HG02852 (cell line): ENCODE measurements at regions not wholly inside any gene's neighbourhood (a gene's known extent, or its start where the extent isn't known, plus 50 kb on each side); places are given as distances from the start of the nearest gene placed in this dataset.

Experiments
- ATAC-seq: cut with Tn5 transposase; IDR thresholded peaks from one replicate; pipeline ENCODE4 v1.9.1; 2021; ENCODE audit warnings: mild to moderate bottlenecking, moderate library complexity; ENCODE audit not compliant: unreplicated experiment

DNA sequence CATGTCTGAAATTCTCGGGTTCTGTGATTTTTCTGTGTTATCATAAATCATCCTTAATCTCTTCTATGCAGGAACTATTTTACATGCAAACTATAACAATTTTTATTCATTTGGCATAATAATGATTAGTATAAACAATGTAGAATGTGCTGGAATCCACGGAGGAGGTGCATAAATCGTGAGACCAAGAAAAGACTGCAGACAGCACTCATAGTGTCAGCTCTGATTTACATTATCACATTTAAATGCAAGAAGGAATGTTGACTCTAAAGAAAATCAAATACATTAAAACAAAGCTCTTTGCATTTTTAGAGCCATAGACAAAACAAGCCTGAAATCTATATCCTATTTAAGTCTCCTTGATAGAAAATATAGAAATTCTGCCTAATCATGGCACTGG is 501.7 kb upstream of the STXBP6 start:
- no peak for ATAC-seq

DNA sequence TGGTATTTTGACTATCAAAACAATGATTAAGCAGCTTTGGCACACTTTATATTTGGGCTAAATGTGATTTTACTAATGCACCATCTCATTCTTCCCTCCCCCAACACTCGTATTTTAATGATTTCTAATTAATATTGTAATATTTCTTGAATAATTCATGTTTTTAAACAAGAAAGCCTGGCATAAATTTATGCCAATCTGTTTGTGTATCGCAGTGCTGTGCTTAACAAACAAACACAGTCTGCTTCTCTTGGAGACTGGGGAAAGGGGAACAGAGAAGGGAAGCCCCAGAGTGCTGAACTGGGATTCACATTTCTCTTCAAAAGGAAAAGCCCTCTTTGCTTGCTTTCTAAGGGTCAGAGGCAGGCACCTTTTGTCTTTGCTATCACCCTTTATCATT is 496.9 kb upstream of the STXBP6 start:
- no peak for ATAC-seq

DNA sequence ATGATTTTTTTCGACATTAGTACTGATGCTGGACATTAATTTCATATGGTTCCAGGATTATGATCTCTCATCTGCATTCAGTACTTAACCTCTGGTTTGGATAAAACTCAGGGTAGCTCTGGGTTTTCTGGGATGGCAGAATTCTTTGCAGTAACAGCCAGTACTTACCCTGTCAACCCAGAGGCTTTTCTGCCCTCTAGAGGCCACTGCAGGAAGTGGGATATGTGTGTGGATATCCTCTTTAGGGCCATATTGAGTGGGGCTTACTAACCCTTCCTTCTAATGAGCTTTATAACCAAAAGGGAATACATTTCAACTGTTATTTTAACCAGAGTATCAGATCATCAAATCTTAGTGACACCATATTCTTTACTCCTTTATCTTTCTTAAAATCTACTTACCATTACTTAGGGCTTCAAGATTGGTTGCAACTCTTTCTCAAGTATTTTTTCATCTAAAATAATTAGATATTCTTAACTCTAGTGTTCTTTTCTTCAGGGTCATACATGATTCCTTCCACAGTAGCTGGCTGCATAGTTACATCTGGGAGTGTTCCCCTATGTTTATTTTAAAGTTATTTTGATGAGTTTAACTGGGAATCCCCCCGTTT is 488.0 kb upstream of the STXBP6 start:
- ATAC-seq, result no peak

DNA sequence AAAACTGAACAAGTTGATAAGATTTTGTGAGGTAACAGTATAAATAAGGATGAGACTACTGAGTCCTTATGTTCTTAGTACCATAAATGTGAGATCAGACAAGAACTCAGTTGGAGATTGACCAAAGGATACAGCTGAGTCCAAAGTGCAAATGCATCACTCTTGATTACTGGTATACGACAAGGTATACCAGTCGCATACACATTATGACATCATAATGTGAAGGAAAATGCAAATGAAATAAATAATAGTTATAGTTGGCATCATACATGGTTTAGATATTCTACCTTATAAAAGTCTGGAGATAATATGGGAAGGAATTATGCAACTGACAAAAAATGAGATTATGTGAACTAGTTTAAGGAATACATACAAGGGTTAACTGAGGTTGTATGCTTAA is 476.3 kb upstream of the STXBP6 start:
- ATAC-seq, result no peak

DNA sequence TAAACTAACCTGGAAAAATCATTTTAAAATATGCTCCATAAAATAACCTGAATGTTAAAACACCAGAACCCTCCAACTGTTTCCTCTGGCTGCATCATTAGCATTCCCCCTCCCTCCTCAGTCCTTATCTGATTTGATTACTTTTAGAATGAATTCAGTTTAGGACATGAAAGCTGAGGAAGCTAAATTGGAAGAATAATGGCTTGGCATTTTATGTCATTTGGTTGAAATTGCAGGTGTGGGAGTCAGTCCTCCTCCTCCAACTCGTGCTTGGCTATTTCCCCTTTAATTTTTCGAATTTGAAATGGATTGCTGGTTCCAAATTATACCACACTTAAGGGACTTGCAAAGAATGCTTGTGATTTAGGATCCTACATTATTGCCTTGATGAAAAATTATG is 473.0 kb upstream of the STXBP6 start:
- no peak for ATAC-seq

DNA sequence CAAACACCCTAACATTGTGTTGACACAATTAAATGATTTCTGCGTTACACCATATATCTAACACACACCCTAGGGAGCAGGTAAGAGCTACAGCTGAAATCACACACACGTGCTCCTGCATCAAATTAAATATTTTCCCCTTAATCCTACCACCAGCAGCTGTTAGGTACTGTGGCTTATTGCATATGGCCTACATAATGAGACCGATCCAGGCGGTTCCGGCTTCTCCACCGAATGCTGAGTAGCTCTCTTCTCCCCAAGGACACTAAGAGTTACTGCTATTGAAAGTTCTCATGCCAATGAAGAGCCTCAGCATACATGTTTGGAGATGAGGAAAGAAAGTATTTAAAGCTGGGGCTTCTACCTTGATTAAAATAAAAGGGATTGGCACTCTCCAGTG is 472.2 kb upstream of the STXBP6 start:
- no peak for ATAC-seq

DNA sequence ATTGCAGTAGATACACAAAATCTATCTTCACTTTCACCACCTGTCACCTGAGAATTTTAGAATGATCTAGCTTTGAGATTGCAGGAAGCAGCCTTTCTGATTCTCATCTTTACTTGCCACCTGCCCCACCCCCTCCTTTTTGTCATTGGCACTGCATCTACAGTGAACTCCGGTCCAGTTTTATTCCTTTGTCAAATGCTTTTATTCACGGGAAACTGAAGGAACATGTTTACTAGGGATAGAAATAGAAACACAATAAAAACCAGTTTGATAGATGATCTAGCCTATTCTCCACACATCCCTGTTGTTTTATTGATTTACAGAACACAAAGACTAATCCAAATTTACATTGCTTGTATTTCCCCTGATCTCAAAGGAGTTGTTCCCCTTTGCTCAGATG is 471.7 kb upstream of the STXBP6 start:
- no peak for ATAC-seq

DNA sequence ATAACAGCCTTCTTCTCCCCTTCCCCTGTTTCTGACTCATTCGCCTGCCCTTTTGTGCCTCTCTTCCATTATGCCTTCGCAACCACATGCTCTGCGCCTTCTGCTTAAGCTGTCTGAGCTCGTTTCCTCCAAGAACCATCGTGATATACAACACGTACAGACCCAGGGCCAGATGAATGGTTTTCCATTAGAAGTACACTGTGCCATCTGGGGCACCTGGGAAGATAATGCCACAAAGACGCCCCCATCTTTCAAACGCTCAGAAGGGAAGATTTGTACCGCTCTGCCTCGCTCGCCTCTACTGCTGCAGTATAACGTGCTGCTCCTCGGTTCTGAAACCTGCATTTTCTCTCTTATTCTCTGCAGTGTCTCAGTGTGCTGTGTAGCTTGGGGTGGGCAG is 470.9 kb upstream of the STXBP6 start:
- ATAC-seq, result no peak

DNA sequence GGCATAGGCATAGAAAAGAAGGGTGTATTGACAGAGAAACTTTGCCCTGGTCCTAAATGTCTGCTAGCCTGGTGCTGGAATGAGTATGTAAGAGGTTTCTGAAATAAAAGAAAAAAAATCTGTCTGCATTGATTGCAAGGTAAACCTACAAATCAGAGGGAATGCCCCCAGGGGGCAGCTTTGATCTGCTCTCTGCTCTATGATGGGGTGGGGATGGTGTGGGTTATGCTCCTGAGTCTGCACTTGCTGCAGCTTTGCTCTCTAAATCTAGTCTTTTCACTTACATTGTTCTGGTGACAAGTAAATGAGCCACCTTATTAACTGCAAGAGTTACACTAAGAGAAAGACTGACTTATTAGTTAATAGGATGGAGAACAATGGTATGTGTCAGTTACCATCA is 468.4 kb upstream of the STXBP6 start:
- no peak for ATAC-seq

DNA sequence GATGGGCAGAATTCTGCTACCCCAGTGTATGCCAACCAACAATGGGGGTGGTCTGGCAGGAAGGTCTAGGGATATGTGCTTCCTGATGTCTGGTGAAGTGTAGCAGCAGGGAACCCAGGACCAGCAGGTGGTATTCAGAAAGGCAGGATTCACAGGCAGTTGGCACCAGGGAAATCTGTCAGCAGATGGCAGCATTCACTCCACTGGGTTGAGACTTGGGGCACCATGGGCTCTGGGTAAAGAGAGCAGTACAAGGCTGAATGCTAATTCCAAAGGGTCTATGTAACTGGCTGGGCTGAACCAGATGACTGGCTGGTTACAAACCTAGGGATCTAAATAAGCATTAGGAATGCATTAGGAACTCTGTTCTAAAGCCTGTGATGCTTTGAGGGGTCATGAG is 466.9 kb upstream of the STXBP6 start:
- ATAC-seq, result no peak

DNA sequence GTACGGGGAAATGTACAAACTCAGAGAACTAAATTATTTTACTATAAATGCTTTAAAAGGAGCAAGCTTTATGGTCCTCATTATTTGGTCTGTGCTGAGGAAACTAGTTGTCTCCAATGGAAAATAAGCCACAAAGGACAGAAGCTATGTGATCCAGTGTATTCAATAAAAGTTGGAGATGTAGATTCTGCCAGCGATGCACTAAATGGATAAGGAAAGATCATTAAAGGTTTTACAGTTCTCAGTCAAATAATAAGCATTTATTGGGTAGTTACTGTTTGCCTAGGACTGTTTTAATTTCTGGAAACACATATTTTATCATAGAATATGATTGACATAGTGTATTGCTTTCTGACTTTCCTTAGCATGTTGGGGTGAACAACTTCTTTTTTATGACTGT is 458.9 kb upstream of the STXBP6 start:
- ATAC-seq, result no peak

DNA sequence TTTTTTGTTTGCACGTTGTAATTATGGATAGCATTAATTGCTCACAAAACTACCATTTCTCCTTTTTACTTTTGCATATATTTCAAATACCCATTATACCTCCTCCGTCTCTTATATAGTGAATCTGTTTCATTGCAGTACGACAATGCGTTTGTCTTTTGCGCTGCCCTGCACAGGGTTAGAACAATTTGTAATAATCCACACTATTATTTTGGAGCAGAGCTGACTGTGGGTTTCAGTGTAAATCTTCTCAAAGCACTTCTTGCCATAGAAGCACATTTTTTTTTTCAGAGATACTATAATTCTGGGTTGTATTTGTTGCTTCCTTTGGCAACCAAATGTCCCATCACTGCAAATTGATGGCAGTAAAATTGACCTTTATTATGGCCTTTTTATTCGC is 451.8 kb upstream of the STXBP6 start:
- ATAC-seq, result no peak

DNA sequence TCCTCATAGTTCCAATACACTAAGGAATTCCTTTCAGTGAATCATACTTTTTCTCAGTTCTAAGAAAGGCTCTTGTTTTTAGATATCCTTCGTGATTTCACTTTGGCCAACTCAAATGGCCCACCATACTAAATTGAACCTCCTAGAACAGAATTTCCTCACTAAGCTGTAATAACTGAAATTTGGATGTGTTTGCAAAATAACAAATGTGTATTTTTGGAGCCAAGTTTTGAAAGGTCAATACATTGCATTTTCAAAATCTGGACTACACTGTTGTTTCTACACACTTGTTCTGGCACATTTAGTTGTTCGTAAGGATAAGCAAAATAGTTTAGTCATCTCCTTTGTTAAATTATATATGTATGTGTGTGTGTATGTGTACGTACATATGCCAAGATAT is 439.0 kb upstream of the STXBP6 start:
- ATAC-seq, result no peak

DNA sequence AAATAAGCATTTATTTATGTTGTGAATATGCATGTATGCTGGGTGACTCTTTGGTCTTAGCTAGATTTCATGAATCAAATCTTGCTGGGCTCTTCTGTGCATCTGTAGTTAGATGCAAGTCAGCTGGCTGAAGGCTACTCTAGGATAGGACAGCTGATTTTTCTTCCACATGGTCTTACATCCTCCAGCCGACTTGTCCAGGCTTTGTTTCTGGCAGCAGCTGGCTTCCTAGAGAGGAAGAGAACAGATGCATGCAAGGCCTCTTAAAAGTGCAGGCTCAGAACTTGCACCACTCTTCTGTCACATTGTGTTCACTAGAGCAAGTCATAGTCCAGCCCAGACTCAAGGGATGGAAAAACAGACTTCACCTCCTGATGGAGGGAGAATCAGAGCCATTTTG is 435.4 kb upstream of the STXBP6 start:
- no peak for ATAC-seq

DNA sequence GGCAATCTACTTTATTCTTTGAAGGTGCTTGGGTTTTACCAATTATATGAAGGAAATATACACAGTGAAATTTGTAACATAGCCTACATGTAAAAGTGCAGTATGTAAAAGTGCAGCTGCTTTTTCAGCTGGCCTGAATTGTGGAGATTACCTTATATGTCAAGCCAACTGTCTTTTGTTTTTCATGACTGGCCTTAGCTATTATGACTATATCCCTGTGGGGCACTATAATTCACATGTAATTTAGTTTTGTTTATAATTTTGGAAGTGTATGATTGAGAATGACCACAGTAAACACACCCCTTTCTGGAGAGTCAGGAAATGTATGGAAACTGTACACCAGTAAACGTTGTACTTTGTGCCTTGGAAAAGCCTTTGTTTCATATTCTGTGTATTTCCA is 435.0 kb upstream of the STXBP6 start:
- ATAC-seq, result no peak

DNA sequence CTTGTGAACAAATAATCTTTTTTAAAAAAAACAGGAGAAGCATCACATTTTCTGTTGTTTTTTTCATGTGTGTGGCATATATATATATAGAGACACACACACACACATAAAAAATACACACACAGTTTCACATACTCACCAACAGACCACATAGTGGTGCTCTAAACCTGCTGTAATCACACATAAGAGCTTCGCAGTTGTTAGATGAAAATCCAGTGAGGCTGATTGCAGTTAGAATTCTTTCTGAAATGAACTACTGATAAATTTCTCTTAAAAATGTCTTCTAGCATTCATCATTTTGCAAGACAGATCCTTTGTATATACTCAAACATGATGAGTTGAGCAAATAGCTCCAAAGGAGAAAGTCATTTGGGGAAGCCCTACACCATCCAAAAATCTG is 434.3 kb upstream of the STXBP6 start:
- ATAC-seq, result no peak

DNA sequence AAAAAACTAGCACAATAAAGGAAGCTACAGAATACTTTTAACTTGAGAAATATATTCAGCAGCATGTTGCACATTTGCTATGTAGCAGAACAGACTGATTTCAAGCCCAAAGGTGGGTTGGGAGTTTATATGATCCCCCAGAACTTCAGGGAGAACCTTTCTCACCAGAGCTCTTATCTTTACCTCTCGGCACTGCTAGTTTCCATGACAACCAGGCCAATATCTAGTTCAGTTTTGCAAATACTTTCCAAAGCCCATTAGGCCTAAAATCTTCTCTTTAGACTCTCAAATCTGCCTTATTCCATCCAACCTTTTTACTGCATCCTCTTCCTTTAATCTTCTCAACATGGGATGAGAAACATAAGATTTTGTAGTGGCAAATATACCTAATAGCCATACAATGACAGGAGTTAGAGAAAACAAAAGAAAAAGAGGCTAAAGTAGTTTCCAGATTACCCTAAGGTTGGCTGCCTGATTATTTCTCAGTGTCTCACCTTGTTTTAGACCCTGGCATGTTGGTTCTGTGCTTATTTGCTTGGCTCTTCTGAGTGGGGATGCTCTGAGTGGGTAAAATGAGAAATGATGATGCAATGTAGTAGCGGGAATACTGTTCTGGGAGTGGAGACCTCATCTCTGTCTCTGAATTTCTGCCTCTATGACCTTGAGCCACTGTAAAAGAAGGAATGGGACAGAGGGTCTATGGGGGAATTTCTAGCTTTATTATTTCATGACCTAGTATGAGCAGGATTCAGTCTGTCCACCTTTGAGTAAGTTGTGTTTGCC is 427.6 kb upstream of the STXBP6 start:
- no peak for ATAC-seq

DNA sequence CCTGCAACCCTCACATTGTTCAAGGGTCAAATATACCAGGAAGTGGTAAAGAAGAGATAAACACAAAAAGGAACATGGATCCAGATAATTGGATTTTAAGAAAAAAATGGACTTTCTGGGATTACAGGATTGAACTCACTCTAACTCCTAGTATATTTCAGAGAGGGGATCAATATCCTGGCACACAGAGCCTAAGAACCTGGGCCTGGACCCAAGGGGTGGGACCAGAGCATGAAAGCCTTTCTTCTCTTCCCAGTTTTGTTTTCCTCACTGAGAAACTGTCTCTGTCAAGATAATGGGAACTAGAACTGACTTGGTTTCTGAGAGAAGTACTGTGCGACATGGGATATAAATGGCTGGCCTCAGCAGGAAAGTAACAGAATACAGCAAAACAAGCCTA is 422.8 kb upstream of the STXBP6 start:
- no peak for ATAC-seq

DNA sequence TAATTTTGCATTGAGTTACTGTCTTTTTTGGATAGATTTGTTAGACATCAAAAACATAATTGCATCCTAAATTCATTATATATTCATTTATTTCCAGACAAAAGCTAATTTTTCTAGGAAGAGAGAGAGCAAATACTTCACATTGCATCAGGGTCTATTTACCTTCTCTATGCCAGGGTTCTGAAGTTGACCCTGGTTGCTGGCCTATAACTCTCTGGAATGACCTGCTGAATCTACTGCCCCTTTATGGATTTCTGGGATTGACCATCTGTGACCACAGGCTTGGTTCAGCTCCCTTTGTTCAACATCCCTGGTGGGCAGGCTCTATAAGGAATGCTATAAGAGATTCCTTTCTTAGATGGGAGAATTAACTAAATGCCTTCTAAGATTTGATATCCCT is 414.8 kb upstream of the STXBP6 start:
- ATAC-seq, result no peak

DNA sequence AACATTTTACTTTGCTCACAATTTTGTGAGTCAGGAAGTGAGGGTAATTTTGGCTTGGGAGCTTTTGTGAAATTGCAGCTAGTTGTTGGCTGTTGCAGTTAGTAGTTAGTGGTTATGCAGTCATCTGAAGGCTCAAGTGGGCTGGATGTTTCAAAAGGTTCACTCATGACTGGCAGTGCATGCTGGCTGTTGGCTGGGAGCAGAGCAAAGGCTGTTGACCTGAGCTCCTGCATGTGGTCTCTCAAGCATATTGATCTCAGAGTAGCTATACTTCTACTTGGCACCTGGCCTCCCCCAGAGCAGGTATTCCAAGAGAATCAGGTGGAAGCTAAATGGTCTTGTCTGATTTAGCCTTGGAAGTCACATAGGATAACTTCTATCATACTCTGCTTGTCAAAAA is 414.1 kb upstream of the STXBP6 start:
- no peak for ATAC-seq

DNA sequence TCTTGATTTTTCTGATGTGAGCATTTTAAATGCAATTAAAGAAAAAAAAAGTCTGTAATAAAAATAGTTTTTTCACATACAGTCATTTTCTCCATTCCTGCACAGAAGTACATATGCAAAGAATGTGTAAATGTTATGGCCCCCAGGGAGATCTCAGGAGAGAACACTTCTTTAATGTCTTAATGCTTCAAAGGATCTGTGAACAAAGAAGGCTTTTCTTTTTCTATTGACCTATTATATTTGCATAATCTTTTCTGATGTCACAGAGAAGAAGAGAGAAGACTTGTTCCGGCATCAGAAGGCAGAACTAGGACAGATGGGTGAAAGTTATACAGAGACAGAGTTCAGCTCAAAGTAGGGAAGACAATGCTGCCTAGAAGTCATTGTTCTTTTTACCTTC is 413.5 kb upstream of the STXBP6 start:
- ATAC-seq, result no peak

DNA sequence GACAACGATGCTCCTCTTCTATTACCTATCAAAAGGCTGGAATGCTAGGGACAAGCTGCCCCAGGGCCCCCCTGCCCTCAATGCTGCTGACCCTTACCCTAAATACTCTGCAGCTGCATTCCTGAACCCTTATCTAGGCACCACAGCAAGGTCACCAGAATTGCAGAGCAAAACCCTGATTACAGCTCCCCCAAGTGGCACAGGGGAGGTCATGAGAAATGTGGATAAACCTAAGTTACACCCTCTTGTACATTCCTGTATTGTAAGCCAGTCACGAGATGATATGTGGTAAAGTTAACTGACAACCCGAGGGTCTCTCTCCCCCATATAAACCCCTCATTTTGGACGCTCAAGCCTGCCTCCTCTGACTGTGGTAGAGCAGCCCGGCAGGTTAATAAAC is 411.8 kb upstream of the STXBP6 start:
- ATAC-seq, result no peak

DNA sequence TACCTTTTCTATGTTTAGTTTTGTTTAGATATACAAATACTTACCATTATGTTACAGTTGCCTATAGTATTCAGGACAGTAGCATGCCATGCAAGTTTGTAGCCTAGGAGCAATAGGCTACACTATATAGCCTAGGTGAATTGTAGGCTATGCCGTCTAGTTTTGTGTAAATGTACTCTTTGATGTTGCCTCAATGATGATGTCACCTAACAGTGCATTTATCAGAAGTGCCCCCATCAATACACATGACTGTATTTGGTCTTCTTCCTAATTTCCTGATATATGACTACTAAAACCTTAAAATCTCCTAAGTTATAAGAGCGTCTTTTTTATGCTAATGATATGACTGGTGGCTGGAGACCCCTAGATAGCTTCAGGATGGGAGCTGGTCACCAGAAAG is 394.4 kb upstream of the STXBP6 start:
- ATAC-seq, result no peak
